Right ventricle myocardium superior (tissue), 1 donor: ENCODE measurements at regions not wholly inside any gene's neighbourhood (a gene's known extent, or its start where the extent isn't known, plus 50 kb on each side); places are given as distances from the start of the nearest gene placed in this dataset.
A peak's percentile ranks its signal among the peaks of the same experiment; 100 is the strongest.
"Not testable (repeated sequence)": the region's sequence is repeated elsewhere in the genome, so short reads cannot be mapped to it uniquely, and the experiment has no call there.

ENCODE experiments used
- ATAC-seq: fragments of 200-7000 bp; cut with Tn5 transposase; one replicate; pipeline ENCODE4 v1.9.1; 2020; ENCODE audit warnings: mild to moderate bottlenecking; ENCODE audit not compliant: poor library complexity
- DNase-seq: peaks from one replicate; pipeline ENCODE4 v3.0.0-alpha.2; 2020
- intact Hi-C: fragments of 100-400 bp; cut with DNase I; formaldehyde crosslinking; loops from one replicate; pipeline ENCODE4 v1.11.2; 2022
- donor health status: DM: no; HTN: yes; CAD: no; lungs with severe emphysema.

DNA sequence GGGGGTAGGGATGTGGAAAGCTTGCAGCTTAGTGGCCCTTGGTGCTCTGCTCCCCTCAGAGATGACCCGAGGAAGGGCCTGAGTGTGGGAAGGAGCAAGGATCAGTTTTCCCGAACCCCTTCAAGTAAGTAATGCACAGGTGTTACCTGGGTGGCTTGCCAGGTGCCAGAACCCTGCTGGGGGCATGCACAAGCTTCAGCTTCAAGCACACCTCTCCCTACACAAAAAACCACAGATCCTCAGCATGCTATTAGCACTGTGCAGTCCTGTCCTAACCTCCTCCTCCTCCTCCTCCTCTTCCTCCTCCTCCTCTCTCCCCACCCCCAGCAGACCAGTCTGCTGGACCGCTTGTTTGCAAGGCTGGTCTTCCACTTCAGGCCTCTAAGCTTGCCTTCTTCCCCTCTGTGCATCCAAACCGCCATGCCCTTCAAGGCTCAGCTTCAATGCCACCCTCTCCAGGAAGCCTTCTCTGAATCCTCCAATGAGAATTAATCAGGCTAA is 114.8 kb downstream of the ACAA2 start:
- intact Hi-C loops, result no loop called here
- ATAC-seq, result no peak
- DNase-seq, result no peak

GRCh38 chr18:49697757-49698524 is 115.4 kb downstream of the ACAA2 start:
- DNase-seq (peak; percentile 55), ATAC-seq (peak; percentile 64)
- intact Hi-C loops, result no loop called here

DNA sequence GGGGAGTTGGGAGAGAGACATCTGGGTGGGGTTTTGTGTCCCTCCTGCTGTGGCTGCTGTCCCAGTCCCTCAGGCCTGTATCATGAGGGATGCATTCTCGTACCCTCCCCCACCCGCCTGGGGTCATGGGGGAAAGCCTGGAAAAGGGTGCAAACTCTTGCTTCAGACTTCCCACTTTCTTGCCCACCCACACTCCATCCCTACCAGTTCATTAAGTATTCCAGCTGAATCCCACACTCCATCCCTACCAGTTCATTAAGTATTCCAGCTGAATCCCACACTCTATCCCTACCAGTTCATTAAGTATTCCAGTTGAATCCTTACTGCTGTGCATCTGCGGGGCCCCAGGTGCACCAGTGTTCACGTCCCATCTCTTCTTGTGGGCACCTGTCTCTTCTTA is 116.3 kb downstream of the ACAA2 start:
- ATAC-seq (no peak), DNase-seq (no peak)
- intact Hi-C loops, result no loop called here

DNA sequence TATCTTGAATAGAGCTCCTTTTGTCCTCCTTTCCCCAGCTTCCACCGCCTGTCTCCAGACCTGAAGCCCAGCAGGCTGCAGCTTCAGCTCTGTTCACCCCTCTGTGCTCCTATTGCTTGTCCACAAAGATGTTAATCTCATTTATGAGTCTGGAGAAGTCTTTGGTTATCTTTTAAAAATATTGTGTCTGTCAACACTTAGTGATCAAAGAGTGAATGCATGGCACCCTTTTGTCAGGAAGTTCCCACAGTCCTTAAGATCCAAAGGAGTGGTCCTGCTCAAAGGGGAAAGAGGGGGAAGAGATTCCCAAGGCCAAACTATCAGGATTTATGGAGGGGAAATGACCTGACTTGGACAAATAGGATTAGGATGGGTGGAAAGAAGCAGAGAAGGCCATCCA is 118.9 kb downstream of the ACAA2 start:
- no peak for ATAC-seq
- intact Hi-C loops, result no loop called here

GRCh38 chr18:49693717-49694005 is 119.7 kb downstream of the ACAA2 start:
- DNase-seq (no peak), ATAC-seq (no peak)
- intact Hi-C loops, result no loop called here

More for the DNA sequence above, 118.9 kb downstream of the ACAA2 start:
- DNase-seq, result no peak

DNA sequence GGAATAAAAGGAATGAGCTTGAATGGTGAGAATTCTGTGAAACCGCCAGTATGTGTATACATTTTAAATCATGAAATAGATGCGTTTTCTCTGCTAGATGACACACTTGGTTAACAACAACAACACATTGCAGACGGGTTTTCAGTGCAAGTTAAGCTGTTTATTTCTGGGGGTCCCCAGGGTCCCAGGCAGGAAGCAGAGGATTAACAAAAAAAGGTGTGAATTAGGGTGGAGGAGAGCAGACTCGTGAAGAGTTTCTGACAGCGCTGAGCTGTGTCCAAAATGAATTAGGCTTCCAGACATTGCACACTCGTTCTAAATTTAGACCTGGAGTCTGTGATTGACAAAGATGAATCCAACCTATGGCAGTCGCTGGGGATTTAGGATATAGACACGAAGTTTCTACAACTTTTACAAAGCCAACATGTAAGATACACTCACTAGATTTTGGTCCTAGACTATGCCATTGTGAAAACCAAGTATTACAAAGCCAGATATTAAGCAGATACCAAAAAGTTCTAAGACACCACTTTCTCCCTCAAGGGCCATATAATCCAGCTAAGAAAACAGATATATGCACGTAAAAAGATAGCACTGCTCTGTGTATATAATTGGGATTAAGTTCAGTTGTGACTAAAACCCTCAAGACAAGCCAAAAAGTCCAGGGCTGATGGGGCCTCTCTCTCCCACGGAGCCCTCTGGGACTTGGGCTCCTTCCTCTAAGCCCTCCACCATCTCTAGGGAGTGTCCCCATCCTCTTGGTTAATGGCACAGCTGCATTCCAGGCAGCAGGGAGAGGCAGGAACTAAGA is 120.2 kb downstream of the ACAA2 start:
- intact Hi-C loops, result no loop called here
- ATAC-seq (no peak), DNase-seq (no peak)

GRCh38 chr18:49691177-49691608 is 122.1 kb downstream of the ACAA2 start:
- intact Hi-C loops, result no loop called here
- no peak for ATAC-seq
- DNase-seq, result no peak

GRCh38 chr18:49690312-49690711 is 123.0 kb downstream of the ACAA2 start:
- ATAC-seq (no peak), DNase-seq (no peak)
- intact Hi-C loops, result no loop called here

DNA sequence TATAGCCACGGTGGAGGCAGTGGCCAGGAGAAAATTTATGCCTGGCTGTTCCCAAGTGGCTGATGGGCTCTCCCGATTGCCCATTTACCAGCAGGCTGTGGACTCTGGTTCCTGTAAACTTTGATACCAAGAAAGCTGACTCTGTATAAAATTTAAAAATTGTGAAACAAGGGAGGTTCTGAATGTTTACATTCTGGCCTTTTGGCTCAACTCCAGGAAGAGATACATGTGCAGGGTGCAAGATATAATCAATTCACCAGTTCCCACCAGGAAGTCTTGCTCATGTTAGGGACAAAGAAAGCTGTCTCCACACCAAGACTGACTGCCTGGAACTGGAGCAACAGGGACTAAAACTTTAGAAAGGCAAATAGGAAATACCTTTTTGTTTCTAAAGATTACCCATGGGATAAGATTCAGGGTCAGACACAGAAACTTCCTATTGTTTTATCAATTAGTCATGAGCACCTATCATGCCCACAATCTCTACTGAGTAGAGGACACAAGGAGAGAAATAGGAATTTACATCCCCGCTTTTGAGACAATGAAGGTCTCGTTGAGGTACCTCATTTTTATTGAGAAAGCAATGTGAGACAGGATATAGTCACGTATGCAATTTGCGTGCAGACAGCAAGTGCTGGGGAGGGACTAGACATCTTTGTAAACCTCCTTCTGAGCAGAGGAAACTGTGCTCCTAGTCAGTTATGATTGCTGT is 123.5 kb downstream of the LIPG start:
- intact Hi-C loops, result no loop called here
- ATAC-seq (no peak), DNase-seq (no peak)

GRCh38 chr18:49682803-49683190 is 120.9 kb downstream of the LIPG start:
- not testable (repeated sequence) for ATAC-seq

DNA sequence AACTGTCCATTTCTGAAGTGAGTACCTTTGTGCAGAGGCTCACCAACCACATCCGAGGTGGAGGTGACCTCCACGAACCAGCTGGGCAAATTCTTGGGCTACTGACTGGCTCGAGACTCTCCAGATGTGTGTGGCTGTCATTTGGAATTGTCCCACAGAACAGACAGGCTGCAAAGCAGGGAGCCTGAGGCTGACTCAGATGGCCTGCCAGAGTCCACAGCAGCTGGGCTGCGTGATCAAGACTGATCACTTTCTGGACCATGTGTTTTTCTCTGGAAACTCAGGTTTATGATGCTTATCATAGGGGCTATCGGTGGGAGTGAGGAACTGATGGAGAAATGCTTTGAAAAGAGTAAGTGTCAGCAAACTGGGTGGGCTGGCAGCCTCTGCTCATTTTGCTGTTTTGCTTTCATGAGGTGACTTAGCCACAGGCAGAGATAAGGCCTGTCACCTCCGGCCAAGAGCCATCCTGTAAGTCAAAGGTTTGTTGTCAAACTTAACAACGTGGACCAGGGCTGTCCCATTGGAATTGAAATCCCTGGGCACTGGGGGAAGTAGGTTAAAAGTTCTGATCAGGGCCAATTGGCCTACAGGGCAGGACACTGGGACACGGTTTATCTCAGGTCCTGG is 120.4 kb downstream of the LIPG start:
- DNase-seq, result no peak
- intact Hi-C loops, result no loop called here
- ATAC-seq, result no peak

More at GRCh38 chr18:49682803-49683190, 120.9 kb downstream of the LIPG start:
- intact Hi-C loops, DNase-seq: not testable (repeated sequence)

GRCh38 chr18:49681387-49681786 is 119.5 kb downstream of the LIPG start:
- ATAC-seq (no peak), DNase-seq (no peak)
- intact Hi-C loops, result no loop called here

DNA sequence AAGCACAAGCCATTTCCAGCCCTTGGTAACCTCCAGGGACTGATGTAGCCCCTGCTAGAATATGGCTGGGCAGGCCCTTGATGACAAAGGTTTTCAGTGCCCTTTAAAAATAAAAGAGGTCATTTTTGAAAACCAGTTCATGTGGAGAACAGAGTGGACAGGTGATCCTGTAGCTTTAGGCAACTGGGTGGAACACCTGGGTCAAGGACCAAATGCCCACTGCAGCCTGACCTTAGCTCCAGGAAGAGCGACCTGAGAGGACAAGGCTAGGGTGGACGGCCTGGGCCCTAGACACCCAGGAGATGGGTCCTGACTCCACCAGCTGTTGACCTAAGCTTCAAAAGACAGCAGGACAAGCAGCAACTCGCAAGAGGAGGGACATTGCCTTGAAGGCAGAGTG is 116.6 kb downstream of the LIPG start:
- DNase-seq, result no peak
- no peak for ATAC-seq
- intact Hi-C loops, result loop anchor here (10.0 kb wide), 1 partner anchor 46 kb away; no protein-coding TSS in a partner anchor

GRCh38 chr18:49677762-49678413 is 116.0 kb downstream of the LIPG start:
- no peak for ATAC-seq

DNA sequence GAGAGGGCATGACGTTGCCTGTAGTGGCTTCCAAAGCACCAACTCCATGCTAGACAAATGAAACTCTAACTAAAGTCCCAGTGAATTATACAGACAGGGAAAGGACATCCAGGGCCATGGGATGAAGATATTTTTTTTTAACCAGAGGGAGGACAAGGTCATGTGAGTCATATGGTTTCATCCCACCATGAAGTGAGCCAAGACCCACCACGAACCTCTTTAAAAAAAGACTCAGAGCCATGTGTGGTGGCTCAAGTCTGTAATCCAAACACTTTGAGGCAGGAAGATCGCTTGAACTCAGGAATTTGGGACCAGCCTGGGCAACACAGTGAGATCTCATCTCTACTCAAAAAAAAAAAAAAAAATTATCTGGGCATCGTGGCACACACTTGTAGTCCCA is 115.2 kb downstream of the LIPG start:
- ATAC-seq, result no peak
- DNase-seq, result no peak
- intact Hi-C loops, result loop anchor here (10.0 kb wide), 1 partner anchor 48 kb away; no protein-coding TSS in a partner anchor

More at GRCh38 chr18:49677762-49678413, 116.0 kb downstream of the LIPG start:
- DNase-seq, result no peak
- intact Hi-C loops, result loop anchor here (10.0 kb wide), 1 partner anchor 47 kb away; no protein-coding TSS in a partner anchor

GRCh38 chr18:49673281-49673680 is 111.4 kb downstream of the LIPG start:
- intact Hi-C loops, result loop anchor here (10.0 kb wide), 1 partner anchor 52 kb away; no protein-coding TSS in a partner anchor
- no peak for DNase-seq
- ATAC-seq, result no peak

DNA sequence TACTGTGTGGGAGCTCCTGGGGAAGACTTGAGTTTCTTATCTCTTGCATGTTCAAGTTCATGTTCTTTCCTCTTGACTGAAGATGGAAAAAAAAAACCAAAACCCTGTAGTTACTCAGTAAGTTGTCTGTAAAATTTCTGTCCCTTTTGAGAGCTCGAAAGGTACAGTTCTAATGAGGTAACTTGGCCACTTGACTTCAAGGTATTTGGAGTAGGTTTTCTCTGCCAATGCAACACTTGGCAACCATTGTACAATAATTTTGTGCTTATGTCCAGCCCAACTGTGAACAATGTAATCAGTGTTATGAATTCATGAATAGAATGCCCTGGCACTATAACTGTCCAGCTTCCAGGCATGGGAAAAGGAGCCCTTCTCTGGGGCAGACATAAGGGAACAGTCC is 111.0 kb downstream of the LIPG start:
- DNase-seq, result no peak
- ATAC-seq, result no peak
- intact Hi-C loops, result loop anchor here (10.0 kb wide), 1 partner anchor 52 kb away; no protein-coding TSS in a partner anchor

DNA sequence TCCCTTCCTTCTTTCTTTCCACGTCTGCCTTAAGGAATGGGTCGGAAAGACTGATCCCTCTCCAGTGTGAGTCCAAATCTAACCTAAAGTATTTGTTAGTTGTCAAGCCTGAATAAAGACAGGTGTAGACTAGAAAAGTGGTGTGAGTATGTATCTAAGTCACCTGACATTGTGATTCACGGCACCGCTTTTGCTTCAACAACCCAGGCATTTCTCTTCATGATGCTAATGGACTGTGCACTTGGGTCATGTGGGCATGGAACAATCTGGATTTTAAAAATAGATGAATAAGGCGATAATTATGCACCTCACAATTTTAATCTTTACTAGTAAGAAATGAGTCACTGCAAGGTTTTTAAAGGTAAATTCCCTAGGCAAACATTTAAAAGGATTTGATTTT is 107.5 kb downstream of the LIPG start:
- intact Hi-C loops, result no loop called here
- no peak for ATAC-seq
- no peak for DNase-seq
